Esophagus muscularis mucosa (tissue), 4 donors: ENCODE measurements at regions not wholly inside any gene's neighbourhood (a gene's known extent, or its start where the extent isn't known, plus 50 kb on each side); places are given as distances from the start of the nearest gene placed in this dataset.

Experiments
- EP300 ChIP-seq: sonication (generic); formaldehyde crosslinking; IDR thresholded peaks from one replicate; pipeline ENCODE4 v1.6.1; 2017; ENCODE audit warnings: antibody characterized with exemption
- POLR2A ChIP-seq: fragments of 450-650 bp; IDR thresholded peaks from one replicate; pipeline ENCODE4 v1.6.1; 2017; ENCODE audit warnings: antibody characterized with exemption, moderate library complexity, mild to moderate bottlenecking, low read depth
- POLR2AphosphoS5 ChIP-seq, 2 donors: sonication (generic); formaldehyde crosslinking; IDR thresholded peaks; one replicate each; pipeline ENCODE4 v1.6.1; 2017; ENCODE audit warnings: antibody characterized with exemption in 2 of 2
- TF ChIP-seq, protein P1 (sequence below), 3 experiments: fragments of 200-600 bp in 2 of 3; fragments of 450-650 bp in 1 of 3; sonication (generic) in 2 of 3; IDR thresholded peaks; one replicate each; pipeline ENCODE4 v1.5.1; 2017 to 2019; ENCODE audit warnings: antibody characterized with exemption in 3 of 3, mild to moderate bottlenecking in 2 of 3, moderate library complexity in 1 of 3

DNA sequence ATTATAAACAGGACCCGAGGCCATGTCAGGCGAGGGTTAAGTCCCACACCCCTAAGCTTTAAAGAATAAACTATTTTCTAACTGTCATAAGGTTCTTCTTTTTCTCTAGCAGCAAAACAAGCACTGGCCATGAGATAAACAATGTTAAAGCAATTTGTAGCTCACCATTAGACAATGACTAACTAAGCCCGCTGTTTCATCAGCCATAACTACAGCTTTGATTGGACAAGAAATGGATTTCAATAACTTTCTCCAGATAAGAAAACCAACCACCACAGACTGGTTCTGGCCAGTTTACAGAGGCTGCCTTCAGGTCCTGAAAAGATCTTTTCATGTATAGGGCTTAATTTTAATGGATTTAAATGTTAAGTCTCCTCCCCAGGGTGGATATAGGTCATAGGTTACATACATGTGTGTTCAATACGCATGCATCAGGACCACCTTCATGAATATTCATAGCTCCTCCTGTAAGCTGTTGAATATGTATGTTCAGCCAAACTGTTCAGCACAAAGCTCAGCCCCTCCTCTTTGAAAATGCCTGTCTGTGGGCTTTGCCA lies 108.7 kb upstream of the RAB6C start:
- TF ChIP-seq, protein P1, sequence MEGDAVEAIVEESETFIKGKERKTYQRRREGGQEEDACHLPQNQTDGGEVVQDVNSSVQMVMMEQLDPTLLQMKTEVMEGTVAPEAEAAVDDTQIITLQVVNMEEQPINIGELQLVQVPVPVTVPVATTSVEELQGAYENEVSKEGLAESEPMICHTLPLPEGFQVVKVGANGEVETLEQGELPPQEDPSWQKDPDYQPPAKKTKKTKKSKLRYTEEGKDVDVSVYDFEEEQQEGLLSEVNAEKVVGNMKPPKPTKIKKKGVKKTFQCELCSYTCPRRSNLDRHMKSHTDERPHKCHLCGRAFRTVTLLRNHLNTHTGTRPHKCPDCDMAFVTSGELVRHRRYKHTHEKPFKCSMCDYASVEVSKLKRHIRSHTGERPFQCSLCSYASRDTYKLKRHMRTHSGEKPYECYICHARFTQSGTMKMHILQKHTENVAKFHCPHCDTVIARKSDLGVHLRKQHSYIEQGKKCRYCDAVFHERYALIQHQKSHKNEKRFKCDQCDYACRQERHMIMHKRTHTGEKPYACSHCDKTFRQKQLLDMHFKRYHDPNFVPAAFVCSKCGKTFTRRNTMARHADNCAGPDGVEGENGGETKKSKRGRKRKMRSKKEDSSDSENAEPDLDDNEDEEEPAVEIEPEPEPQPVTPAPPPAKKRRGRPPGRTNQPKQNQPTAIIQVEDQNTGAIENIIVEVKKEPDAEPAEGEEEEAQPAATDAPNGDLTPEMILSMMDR (IDR thresholded peaks at IDR 0.05): no peak
- no peak for TF ChIP-seq POLR2A
- TF ChIP-seq POLR2AphosphoS5 (IDR thresholded peaks at IDR 0.05): no peak
- no peak for TF ChIP-seq EP300
